H9 (cell line): ENCODE measurements at regions not wholly inside any gene's neighbourhood (a gene's known extent, or its start where the extent isn't known, plus 50 kb on each side); places are given as distances from the start of the nearest gene placed in this dataset.

Source experiments
- DNase-seq: peaks from one replicate; pipeline ENCODE4 v3.0.0-alpha.2; 2017
- H2AFZ ChIP-seq: one replicate; pipeline ENCODE4 v1.6.1; 2013; ENCODE audit warnings: mild to moderate bottlenecking, low read length, control low read depth, moderate library complexity
- H2AK5ac ChIP-seq: 2 replicates; pipeline ENCODE4 v1.6.1; 2013; ENCODE audit warnings: low read length, control low read depth, mixed read lengths; ENCODE audit not compliant: insufficient read length
- H2BK120ac ChIP-seq: one replicate; pipeline ENCODE4 v1.6.1; 2013; ENCODE audit warnings: low read depth, mild to moderate bottlenecking, low read length, control low read depth, inconsistent platforms; ENCODE audit not compliant: poor library complexity, severe bottlenecking
- H2BK12ac ChIP-seq: 2 replicates; pipeline ENCODE4 v1.6.1; 2013; ENCODE audit warnings: low read length, control low read depth, mixed read lengths, low read depth; ENCODE audit not compliant: insufficient read length
- H2BK15ac ChIP-seq: 2 replicates; pipeline ENCODE4 v1.6.1; 2013; ENCODE audit warnings: low read depth, low read length, control low read depth
- H2BK20ac ChIP-seq: one replicate; pipeline ENCODE4 v1.6.1; 2013; ENCODE audit warnings: low read depth, mild to moderate bottlenecking, low read length, control low read depth, inconsistent platforms; ENCODE audit not compliant: poor library complexity, severe bottlenecking
- H2BK5ac ChIP-seq: 2 replicates; pipeline ENCODE4 v1.6.1; 2013; ENCODE audit warnings: low read length, control low read depth, mixed read lengths; ENCODE audit not compliant: insufficient read length
- H3K14ac ChIP-seq: 2 replicates; pipeline ENCODE4 v1.6.1; 2013; ENCODE audit warnings: low read length, control low read depth; ENCODE audit not compliant: insufficient read depth
- H3K18ac ChIP-seq: 2 replicates; pipeline ENCODE4 v1.6.1; 2013; ENCODE audit warnings: low read depth, mild to moderate bottlenecking, mixed read lengths, low read length, control low read depth; ENCODE audit not compliant: insufficient read length
- H3K23ac ChIP-seq: 2 replicates; pipeline ENCODE4 v1.6.1; 2013; ENCODE audit warnings: low read length, control low read depth, mixed read lengths, low read depth; ENCODE audit not compliant: insufficient read length
- H3K23me2 ChIP-seq: 2 replicates; pipeline ENCODE4 v1.6.1; 2013; ENCODE audit warnings: low read depth, mild to moderate bottlenecking, mixed read lengths, low read length, control low read depth; ENCODE audit not compliant: insufficient read length, poor library complexity, severe bottlenecking
- H3K27ac ChIP-seq: 2 replicates; pipeline ENCODE4 v1.5.1; 2013; ENCODE audit warnings: low read length, control low read depth, mixed read lengths, low read depth; ENCODE audit not compliant: insufficient read length
- H3K27me3 ChIP-seq: 2 replicates; pipeline ENCODE4 v1.6.1; 2013; ENCODE audit warnings: low read length, control low read depth, inconsistent platforms; ENCODE audit not compliant: insufficient read depth
- H3K4ac ChIP-seq: 2 replicates; pipeline ENCODE4 v1.6.1; 2013; ENCODE audit warnings: low read depth, mild to moderate bottlenecking, control low read depth, inconsistent platforms, low read length, moderate library complexity
- H3K4me1 ChIP-seq: 2 replicates; pipeline ENCODE4 v1.6.1; 2013; ENCODE audit warnings: low read length, control low read depth, inconsistent platforms; ENCODE audit not compliant: insufficient read depth
- H3K4me2 ChIP-seq: 2 replicates; pipeline ENCODE4 v1.6.1; 2013; ENCODE audit warnings: low read length, control low read depth, mixed read lengths; ENCODE audit not compliant: insufficient read length, insufficient read depth
- H3K56ac ChIP-seq: 2 replicates; pipeline ENCODE4 v1.6.1; 2013; ENCODE audit warnings: low read depth, mild to moderate bottlenecking, mixed read lengths, low read length, control low read depth; ENCODE audit not compliant: insufficient read length
- H3K79me1 ChIP-seq: 2 replicates; pipeline ENCODE4 v1.6.1; 2013; ENCODE audit warnings: low read depth, mild to moderate bottlenecking, moderate library complexity, low read length, control low read depth, inconsistent platforms; ENCODE audit not compliant: insufficient read depth, poor library complexity, severe bottlenecking
- H3K79me2 ChIP-seq: 2 replicates; pipeline ENCODE4 v1.6.1; 2013; ENCODE audit warnings: low read length, control low read depth, inconsistent platforms; ENCODE audit not compliant: insufficient read depth
- H3K9ac ChIP-seq: 2 replicates; pipeline ENCODE4 v1.6.1; 2013; ENCODE audit warnings: low read length, control low read depth, mixed read lengths; ENCODE audit not compliant: insufficient read length; ENCODE audit errors: extremely low read depth
- H3K9me3 ChIP-seq: one replicate; pipeline ENCODE4 v1.6.1; 2013; ENCODE audit warnings: low read depth, low read length, inconsistent platforms; ENCODE audit not compliant: control insufficient read depth
- H3T11ph ChIP-seq: one replicate; pipeline ENCODE4 v1.6.1; 2013; ENCODE audit warnings: mild to moderate bottlenecking, low read length, control low read depth, inconsistent platforms
- H4K20me1 ChIP-seq: one replicate; pipeline ENCODE4 v1.6.1; 2013; ENCODE audit not compliant: control insufficient read depth, insufficient read length, insufficient read depth
- H4K5ac ChIP-seq: 2 replicates; pipeline ENCODE4 v1.6.1; 2013; ENCODE audit warnings: low read depth, mild to moderate bottlenecking, mixed read lengths, low read length, control low read depth; ENCODE audit not compliant: insufficient read length
- H4K8ac ChIP-seq: replicated peaks from 2 replicates; pipeline ENCODE4 v1.6.1; 2013; ENCODE audit warnings: low read length, control low read depth, mixed read lengths, low read depth; ENCODE audit not compliant: insufficient read length
- H4K91ac ChIP-seq: 2 replicates; pipeline ENCODE4 v1.6.1; 2013; ENCODE audit warnings: low read depth, mild to moderate bottlenecking, moderate library complexity, mixed read lengths, low read length, control low read depth; ENCODE audit not compliant: insufficient read length
- H3K27ac Mint-ChIP-seq, 3 experiments: 2 replicates in 2 of 3; 3 replicates in 1 of 3; pipeline ENCODE4 v1.8.0; 2020 to 2021; ENCODE audit warnings: mixed read lengths in 3 of 3, mild to moderate bottlenecking in 1 of 3, moderate library complexity in 1 of 3
- H3K27me3 Mint-ChIP-seq: 2 replicates; pipeline ENCODE4 v1.8.0; 2021; ENCODE audit warnings: low read depth, mild to moderate bottlenecking, moderate library complexity, mixed read lengths
- H3K36me3 Mint-ChIP-seq, 3 experiments: 2 replicates in 2 of 3; 3 replicates in 1 of 3; pipeline ENCODE4 v1.8.0; 2020 to 2021; ENCODE audit warnings: low read depth in 3 of 3, mixed read lengths in 3 of 3; ENCODE audit not compliant: insufficient read depth in 1 of 3
- H3K4me1 Mint-ChIP-seq, 2 experiments: 2 replicates each; pipeline ENCODE4 v1.8.0; 2020; ENCODE audit warnings: mixed read lengths in 2 of 2
- H3K4me3 Mint-ChIP-seq, 2 experiments: 2 replicates in 1 of 2; 3 replicates in 1 of 2; pipeline ENCODE4 v1.8.0; 2020 to 2021; ENCODE audit warnings: mild to moderate bottlenecking in 2 of 2, mixed read lengths in 2 of 2, moderate library complexity in 1 of 2
- H3K9me3 Mint-ChIP-seq, 2 experiments: 2 replicates in 1 of 2; 3 replicates in 1 of 2; pipeline ENCODE4 v1.8.0; 2020; ENCODE audit warnings: mild to moderate bottlenecking in 2 of 2, mixed read lengths in 2 of 2, moderate library complexity in 1 of 2
- WGBS: extraction: QIAGEN DNeasy Blood & Tissue Kit; methylation state at CpG from one replicate; pipeline ENCODE4 v1.1.7; 2013; ENCODE audit warnings: missing lambda C conversion rate, low lambda C conversion rate, mixed read lengths; ENCODE audit not compliant: insufficient read length; ENCODE audit errors: extremely low coverage; 5-methylcytosine and 5-hydroxymethylcytosine counted together
- TF ChIP-seq, protein P1 (sequence below): fragments of 200-600 bp; sonication (generic); conservative IDR thresholded peaks from 3 replicates; pipeline ENCODE4 v1.8.0; 2021; ENCODE audit warnings: antibody characterized with exemption, mild to moderate bottlenecking

DNA sequence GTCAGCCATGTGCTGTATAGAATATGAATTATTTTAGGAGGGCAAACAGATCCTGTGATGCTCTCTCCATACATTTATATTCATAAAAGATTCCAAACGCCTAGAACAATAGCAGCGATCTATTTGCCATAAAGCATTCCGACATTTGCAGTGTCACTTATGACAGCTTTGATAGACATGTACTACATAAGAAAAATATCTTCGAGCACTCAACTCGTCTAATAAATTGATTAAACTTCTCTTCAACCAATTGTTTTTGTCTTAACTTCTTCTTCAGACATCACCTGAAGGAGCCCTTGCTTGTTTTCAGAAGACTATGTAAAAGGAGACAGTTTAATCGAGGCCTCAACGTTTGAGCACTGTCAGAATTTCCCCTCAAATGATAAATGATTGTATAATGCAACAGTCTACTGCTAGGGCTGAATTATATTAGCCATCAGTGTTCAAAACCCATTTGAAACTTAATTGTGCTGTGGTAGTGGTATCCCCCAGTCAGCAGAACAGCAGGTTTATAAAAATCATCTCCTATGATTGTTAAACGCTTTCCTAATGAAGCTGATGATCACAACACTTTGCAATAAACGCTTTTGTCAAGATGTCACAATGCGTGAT lies 158.0 kb upstream of the MGMT start:
- H3K9me3 ChIP-seq = no peaks in the 10 kb centered on the region
- TF ChIP-seq, protein P1, sequence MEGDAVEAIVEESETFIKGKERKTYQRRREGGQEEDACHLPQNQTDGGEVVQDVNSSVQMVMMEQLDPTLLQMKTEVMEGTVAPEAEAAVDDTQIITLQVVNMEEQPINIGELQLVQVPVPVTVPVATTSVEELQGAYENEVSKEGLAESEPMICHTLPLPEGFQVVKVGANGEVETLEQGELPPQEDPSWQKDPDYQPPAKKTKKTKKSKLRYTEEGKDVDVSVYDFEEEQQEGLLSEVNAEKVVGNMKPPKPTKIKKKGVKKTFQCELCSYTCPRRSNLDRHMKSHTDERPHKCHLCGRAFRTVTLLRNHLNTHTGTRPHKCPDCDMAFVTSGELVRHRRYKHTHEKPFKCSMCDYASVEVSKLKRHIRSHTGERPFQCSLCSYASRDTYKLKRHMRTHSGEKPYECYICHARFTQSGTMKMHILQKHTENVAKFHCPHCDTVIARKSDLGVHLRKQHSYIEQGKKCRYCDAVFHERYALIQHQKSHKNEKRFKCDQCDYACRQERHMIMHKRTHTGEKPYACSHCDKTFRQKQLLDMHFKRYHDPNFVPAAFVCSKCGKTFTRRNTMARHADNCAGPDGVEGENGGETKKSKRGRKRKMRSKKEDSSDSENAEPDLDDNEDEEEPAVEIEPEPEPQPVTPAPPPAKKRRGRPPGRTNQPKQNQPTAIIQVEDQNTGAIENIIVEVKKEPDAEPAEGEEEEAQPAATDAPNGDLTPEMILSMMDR = no peak
- no peak overlapping the region for H3K27ac ChIP-seq
- H4K20me1 ChIP-seq = no peaks in the 10 kb centered on the region
- no peaks in the 10 kb centered on the region for H3K23me2 ChIP-seq
- Mint-ChIP-seq H3K4me3 (no peak overlapping the region), H3K36me3 (no peaks in the 10 kb centered on the region), H3K27me3 (no peaks in the 10 kb centered on the region; the same call in 1 of the 2 replicates), H3K9me3 (peaks cover 0 to 3% of the 10 kb centered on the region in 2 experiments; a peak in 1 of 5 replicates), H3K4me1 (no peaks in the 10 kb centered on the region; a peak in 1 of 4 replicates), H3K27ac (no peak overlapping the region)
- no peak overlapping the region for H3K4ac ChIP-seq
- no peak overlapping the region for H2BK15ac ChIP-seq
- no peaks in the 10 kb centered on the region for H3K79me1 ChIP-seq
- no peak overlapping the region for H2BK120ac ChIP-seq
- no peak overlapping the region for H4K91ac ChIP-seq
- no peak overlapping the region for H3K23ac ChIP-seq
- no peak overlapping the region for H3K9ac ChIP-seq
- H3K4me2 ChIP-seq = no peak overlapping the region
- H2BK20ac ChIP-seq = no peak overlapping the region
- no peaks in the 10 kb centered on the region for H3K27me3 ChIP-seq
- no peaks in the 10 kb centered on the region for H3K79me2 ChIP-seq
- no peak overlapping the region for H2BK5ac ChIP-seq
- no peak overlapping the region for H2AK5ac ChIP-seq
- WGBS = no CpG with 5 or more reads among the region's 10 CpGs
- DNase-seq = no peak
- no peaks in the 10 kb centered on the region for H3K4me1 ChIP-seq
- no peak overlapping the region for H4K8ac ChIP-seq
- no peak overlapping the region for H2BK12ac ChIP-seq
- H2AFZ ChIP-seq = no peak overlapping the region
- no peak overlapping the region for H4K5ac ChIP-seq
- no peak overlapping the region for H3K14ac ChIP-seq
- H3K56ac ChIP-seq = no peak overlapping the region
- no peak overlapping the region for H3T11ph ChIP-seq
- no peak overlapping the region for H3K18ac ChIP-seq
